Psoas muscle (tissue), 7 donors: ENCODE measurements at regions not wholly inside any gene's neighbourhood (a gene's known extent, or its start where the extent isn't known, plus 50 kb on each side); places are given as distances from the start of the nearest gene placed in this dataset.

Experiments
- ATAC-seq, 4 donors: fragments of 200-7000 bp; cut with Tn5 transposase; one replicate each; pipeline ENCODE4 v1.9.1; 2020; ENCODE audit warnings: moderate library complexity in 3 of 4, mild to moderate bottlenecking in 2 of 4
- DNase-seq, 2 donors: peaks; one replicate each; pipeline ENCODE4 v3.0.0-alpha.2; 2020
- H3K27ac ChIP-seq: fragments of 200-600 bp; one replicate; pipeline ENCODE4 v1.8.0; 2022
- H3K27me3 ChIP-seq, 3 donors: fragments of 200-600 bp in 1 of 3; one replicate each; pipeline versions ENCODE4 v1.6.1 to v1.8.0; 2013 to 2022; ENCODE audit warnings: low read length in 2 of 3, mild to moderate bottlenecking in 2 of 3, moderate library complexity in 1 of 3; ENCODE audit not compliant: insufficient read depth in 3 of 3
- H3K36me3 ChIP-seq, 2 donors: fragments of 200-600 bp in 1 of 2; one replicate each; pipeline versions ENCODE4 v1.6.1 to v1.8.0; 2013 to 2022; ENCODE audit warnings: low read depth in 1 of 2, mild to moderate bottlenecking in 1 of 2, moderate library complexity in 1 of 2; ENCODE audit not compliant: insufficient read depth in 1 of 2
- H3K4me1 ChIP-seq: fragments of 200-600 bp; one replicate; pipeline ENCODE4 v1.8.0; 2022
- H3K4me3 ChIP-seq: fragments of 200-600 bp; one replicate; pipeline ENCODE4 v1.8.0; 2022; ENCODE audit warnings: mild to moderate bottlenecking
- H3K9me3 ChIP-seq: fragments of 200-600 bp; one replicate; pipeline ENCODE4 v1.8.0; 2022
- CTCF ChIP-seq: fragments of 200-600 bp; IDR thresholded peaks from one replicate; pipeline ENCODE4 v1.8.0; 2022; ENCODE audit warnings: antibody characterized with exemption
- WGBS, 3 donors: extraction: QIAGEN DNeasy Blood & Tissue Kit; methylation state at CpG; one replicate each; pipeline versions ENCODE4 v1.1.6 to v1.1.7; 2013; 5-methylcytosine and 5-hydroxymethylcytosine counted together
- intact Hi-C, 2 donors: fragments of 100-400 bp; cut with DNase I; formaldehyde crosslinking; loops; one replicate each; pipeline versions ENCODE4 v1.11.0 to v1.14.2; 2022
- donor health status: healthy with polysubstance abuse.
- donor health status: DM: no; HTN: no; CAD: no; lungs with moderate emphysema.
- donor health status: Bipolar disorder and iron deficiency.
- donor health status: healthy.
- donor health status: DM: yes; HTN: yes; CAD: no.
- donor health status: DM: no; HTN: no; CAD: no.
- donor health status: DM: yes; HTN: yes; CAD: no.

DNA sequence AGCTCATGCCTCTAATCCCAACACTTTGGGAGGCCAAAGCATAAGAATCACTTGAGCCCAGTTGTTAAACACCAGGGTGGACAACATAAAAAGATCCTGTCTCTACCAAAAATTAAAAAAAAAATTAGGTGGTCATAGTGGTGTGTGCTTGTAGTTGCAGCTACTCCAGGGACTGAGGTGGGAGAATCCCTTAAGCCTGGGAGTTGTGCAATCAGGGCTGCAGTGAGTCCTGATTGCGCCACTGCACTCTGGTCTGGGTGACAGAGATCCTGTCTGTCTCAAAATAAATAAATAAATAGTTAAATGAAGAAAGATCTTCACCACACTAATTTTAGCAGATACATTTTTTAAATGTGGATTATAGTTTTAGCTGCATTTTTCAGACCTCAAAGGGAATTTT, 433.2 kb downstream of the MAT2B start:
- no peak overlapping the region for H3K27ac ChIP-seq
- H3K27me3 ChIP-seq = no peaks in the 10 kb centered on the region
- no peak overlapping the region for H3K4me3 ChIP-seq
- WGBS, 3 donors = 78 to 88% (median 88%) methylated on average over 1 of the region's 1 CpG
- H3K4me1 ChIP-seq = no peaks in the 10 kb centered on the region
- H3K9me3 ChIP-seq = no peaks in the 10 kb centered on the region
- H3K36me3 ChIP-seq = no peaks in the 10 kb centered on the region
- no peak for ATAC-seq
- DNase-seq = no peak
- no peak for TF ChIP-seq CTCF
- intact Hi-C loops = no loop called here

- Histone ChIP-seq H3K27me3 (no peaks in the 10 kb centered on the region), H3K9me3 (no peaks in the 10 kb centered on the region), H3K36me3 (no peaks in the 10 kb centered on the region), H3K4me1 (no peaks in the 10 kb centered on the region), H3K27ac (no peak overlapping the region), H3K4me3 (no peak overlapping the region)
- DNase-seq = no peak
- intact Hi-C loops = no loop called here
- no peak for TF ChIP-seq CTCF
- 66 to 67% (median 66%) methylated on average over 4 of the region's 4 CpGs for whole genome bisulfite sequencing, 3 donors
- no peak for ATAC-seq
These were observed 435.7 kb downstream of the MAT2B start for GRCh38 chr5:163941079-163941478.

- ATAC-seq (no peak), DNase-seq (no peak)
- TF ChIP-seq CTCF = no peak
- WGBS, 3 donors = 84 to 96% (median 87%) methylated on average over 1 of the region's 1 CpG
- Histone ChIP-seq H3K27ac (no peak overlapping the region), H3K9me3 (no peaks in the 10 kb centered on the region), H3K36me3 (no peaks in the 10 kb centered on the region), H3K4me3 (no peak overlapping the region), H3K27me3 (no peaks in the 10 kb centered on the region), H3K4me1 (no peaks in the 10 kb centered on the region)
- intact Hi-C loops = no loop called here
These were observed 438.1 kb downstream of the MAT2B start for GRCh38 chr5:163943546-163943945.

DNA sequence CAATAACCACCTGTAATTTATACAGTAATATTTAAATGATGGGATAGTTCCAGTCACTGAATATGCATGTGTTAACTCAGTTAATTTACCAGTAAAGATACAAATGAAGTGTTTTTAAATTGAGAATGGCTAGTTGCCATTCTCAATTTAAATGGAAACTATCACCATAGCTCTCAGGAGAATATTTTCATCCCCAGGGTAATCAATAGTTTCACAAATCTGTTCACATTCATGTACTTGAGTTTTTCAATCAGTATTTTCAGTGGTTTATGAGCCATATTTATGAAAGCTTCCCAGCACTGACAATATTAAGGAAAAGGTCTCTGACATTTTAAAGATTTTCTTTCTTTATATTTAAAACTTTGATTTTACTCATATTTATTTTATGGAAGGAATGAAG, 439.3 kb downstream of the MAT2B start:
- Histone ChIP-seq H3K27me3 (no peaks in the 10 kb centered on the region), H3K4me3 (no peak overlapping the region), H3K27ac (no peak overlapping the region), H3K4me1 (no peaks in the 10 kb centered on the region), H3K9me3 (no peaks in the 10 kb centered on the region), H3K36me3 (no peaks in the 10 kb centered on the region)
- intact Hi-C loops = no loop called here
- DNase-seq (no peak), ATAC-seq (no peak)
- no peak for TF ChIP-seq CTCF

GRCh38 chr5:163947848-163948666, 442.6 kb downstream of the MAT2B start:
- ATAC-seq (no peak), DNase-seq (no peak)
- Histone ChIP-seq H3K36me3 (no peaks in the 10 kb centered on the region), H3K4me1 (no peaks in the 10 kb centered on the region), H3K9me3 (no peaks in the 10 kb centered on the region), H3K27me3 (no peaks in the 10 kb centered on the region), H3K4me3 (no peak overlapping the region), H3K27ac (no peak overlapping the region)
- intact Hi-C loops = no loop called here
- TF ChIP-seq CTCF = no peak
- WGBS, 3 donors = 78 to 79% (median 78%) methylated on average over 12 of the region's 12 CpGs
